SK-N-SH treated with all-trans-retinoic acid at 6 μM for 48 hours (cell line): ENCODE measurements at regions not wholly inside any gene's neighbourhood (a gene's known extent, or its start where the extent isn't known, plus 50 kb on each side); places are given as distances from the start of the nearest gene placed in this dataset.

ENCODE experiments used
- ATAC-seq: fragments of 200-7000 bp; cut with Tn5 transposase; 3 replicates; pipeline ENCODE4 v1.9.1; 2020; ENCODE audit warnings: mild to moderate bottlenecking, moderate library complexity
- ARNTL ChIP-seq: fragments of 450-650 bp; formaldehyde crosslinking; IDR thresholded peaks from 2 replicates; pipeline ENCODE4 v1.5.0; 2020; ENCODE audit warnings: low read depth, mild to moderate bottlenecking, moderate library complexity, borderline replicate concordance
- BACH2 ChIP-seq: fragments of 250-450 bp; sonication (Bioruptor Pico); IDR thresholded peaks from 2 replicates; pipeline ENCODE4 v1.9.0; 2021; ENCODE audit warnings: mild to moderate bottlenecking, borderline replicate concordance
- CREB5 ChIP-seq: fragments of 250-450 bp; sonication (Bioruptor Pico); IDR thresholded peaks from 2 replicates; pipeline ENCODE4 v1.5.1; 2020; ENCODE audit warnings: low read depth, mild to moderate bottlenecking, moderate library complexity
- CSDC2 ChIP-seq: fragments of 250-450 bp; sonication (Bioruptor Pico); IDR thresholded peaks from 2 replicates; pipeline ENCODE4 v1.5.0; 2020; ENCODE audit warnings: mild to moderate bottlenecking, moderate library complexity
- CSRNP3 ChIP-seq: fragments of 250-450 bp; sonication (Bioruptor Pico); IDR thresholded peaks from 2 replicates; pipeline ENCODE4 v1.5.1; 2021; ENCODE audit warnings: mild to moderate bottlenecking, moderate library complexity
- ESRRG ChIP-seq: fragments of 250-450 bp; sonication (Bioruptor Pico); IDR thresholded peaks from 2 replicates; pipeline ENCODE4 v1.6.1; 2021; ENCODE audit warnings: mild to moderate bottlenecking
- GLIS3 ChIP-seq: fragments of 250-450 bp; sonication (Bioruptor Pico); IDR thresholded peaks from 2 replicates; pipeline ENCODE4 v1.5.0; 2020; ENCODE audit warnings: mild to moderate bottlenecking, moderate library complexity
- ISL1 ChIP-seq: fragments of 250-450 bp; sonication (Bioruptor Pico); IDR thresholded peaks from 2 replicates; pipeline ENCODE4 v2.1.2; 2022; ENCODE audit warnings: mild to moderate bottlenecking, moderate library complexity
- OSR1 ChIP-seq: fragments of 250-450 bp; sonication (Bioruptor Pico); IDR thresholded peaks from 2 replicates; pipeline ENCODE4 v1.8.0; 2022; ENCODE audit warnings: moderate library complexity, mild to moderate bottlenecking, inconsistent platforms
- PATZ1 ChIP-seq: fragments of 250-450 bp; sonication (Bioruptor Pico); IDR thresholded peaks from 2 replicates; pipeline ENCODE4 v1.8.0; 2020; ENCODE audit warnings: mild to moderate bottlenecking, moderate library complexity, borderline replicate concordance
- PPARA ChIP-seq: fragments of 250-450 bp; sonication (Bioruptor Pico); IDR thresholded peaks from 2 replicates; pipeline ENCODE4 v1.5.0; 2020; ENCODE audit warnings: mild to moderate bottlenecking, borderline replicate concordance
- RARB ChIP-seq: fragments of 250-450 bp; sonication (Bioruptor Pico); IDR thresholded peaks from 2 replicates; pipeline ENCODE4 v1.8.0; 2021; ENCODE audit warnings: mild to moderate bottlenecking, moderate library complexity
- SNAI2 ChIP-seq: fragments of 250-450 bp; sonication (Bioruptor Pico); IDR thresholded peaks from 2 replicates; pipeline ENCODE4 v1.5.0; 2020; ENCODE audit warnings: mild to moderate bottlenecking, moderate library complexity
- TCF4 ChIP-seq: fragments of 250-450 bp; sonication (Bioruptor Pico); IDR thresholded peaks from 2 replicates; pipeline ENCODE4 v1.8.0; 2021; ENCODE audit warnings: mild to moderate bottlenecking, moderate library complexity, borderline replicate concordance
- TOX ChIP-seq: fragments of 250-450 bp; sonication (Bioruptor Pico); IDR thresholded peaks from 2 replicates; pipeline ENCODE4 v1.8.0; 2021; ENCODE audit warnings: mild to moderate bottlenecking, moderate library complexity, borderline replicate concordance
- TSHZ2 ChIP-seq: fragments of 250-450 bp; sonication (Bioruptor Pico); IDR thresholded peaks from 2 replicates; pipeline ENCODE4 v1.5.0; 2020; ENCODE audit warnings: mild to moderate bottlenecking, moderate library complexity
- ZC3H10 ChIP-seq: fragments of 250-450 bp; sonication (Bioruptor Pico); IDR thresholded peaks from 2 replicates; pipeline ENCODE4 v1.5.1; 2021; ENCODE audit warnings: mild to moderate bottlenecking, moderate library complexity
- ZFP3 ChIP-seq: fragments of 250-450 bp; sonication (Bioruptor Pico); IDR thresholded peaks from 2 replicates; pipeline ENCODE4 v1.5.0; 2020; ENCODE audit warnings: mild to moderate bottlenecking, moderate library complexity
- ZFP30 ChIP-seq: fragments of 450-650 bp; formaldehyde crosslinking; IDR thresholded peaks from 2 replicates; pipeline ENCODE4 v1.5.0; 2022; ENCODE audit warnings: mild to moderate bottlenecking, moderate library complexity
- ZNF565 ChIP-seq: fragments of 450-650 bp; formaldehyde crosslinking; conservative IDR thresholded peaks from 2 replicates; pipeline ENCODE4 v1.5.0; 2020; ENCODE audit warnings: low read depth, mild to moderate bottlenecking, moderate library complexity
- ZNF70 ChIP-seq: fragments of 450-650 bp; formaldehyde crosslinking; IDR thresholded peaks from 2 replicates; pipeline ENCODE4 v1.5.0; 2020; ENCODE audit warnings: mild to moderate bottlenecking, moderate library complexity
- ZNF8 ChIP-seq: fragments of 450-650 bp; formaldehyde crosslinking; IDR thresholded peaks from 2 replicates; pipeline ENCODE4 v1.5.0; 2020; ENCODE audit warnings: mild to moderate bottlenecking, moderate library complexity
- TF ChIP-seq, protein P1 (sequence below): fragments of 250-450 bp; sonication (Bioruptor Pico); IDR thresholded peaks from 2 replicates; pipeline ENCODE4 v1.8.0; 2021; ENCODE audit warnings: low read depth, mild to moderate bottlenecking, moderate library complexity, borderline replicate concordance

GRCh38 chr5:87782916-87783315 lies 370.2 kb upstream of the CCNH start:
- TF ChIP-seq ISL1 (no peak), ZC3H10 (no peak), ZNF70 (no peak), TCF4 (CRISPR knock-in tag) (no peak), SNAI2 (CRISPR knock-in tag) (no peak), PPARA (CRISPR knock-in tag) (no peak), OSR1 (CRISPR knock-in tag) (no peak), PATZ1 (CRISPR knock-in tag) (no peak), GLIS3 (CRISPR knock-in tag) (no peak), TOX (CRISPR knock-in tag) (no peak), RARB (CRISPR knock-in tag) (no peak), ZFP30 (CRISPR knock-in tag) (no peak), ZNF565 (CRISPR knock-in tag) (no peak), CREB5 (no peak), ESRRG (no peak), CSDC2 (CRISPR knock-in tag) (no peak), ZFP3 (CRISPR knock-in tag) (no peak)
- TF ChIP-seq, protein P1, sequence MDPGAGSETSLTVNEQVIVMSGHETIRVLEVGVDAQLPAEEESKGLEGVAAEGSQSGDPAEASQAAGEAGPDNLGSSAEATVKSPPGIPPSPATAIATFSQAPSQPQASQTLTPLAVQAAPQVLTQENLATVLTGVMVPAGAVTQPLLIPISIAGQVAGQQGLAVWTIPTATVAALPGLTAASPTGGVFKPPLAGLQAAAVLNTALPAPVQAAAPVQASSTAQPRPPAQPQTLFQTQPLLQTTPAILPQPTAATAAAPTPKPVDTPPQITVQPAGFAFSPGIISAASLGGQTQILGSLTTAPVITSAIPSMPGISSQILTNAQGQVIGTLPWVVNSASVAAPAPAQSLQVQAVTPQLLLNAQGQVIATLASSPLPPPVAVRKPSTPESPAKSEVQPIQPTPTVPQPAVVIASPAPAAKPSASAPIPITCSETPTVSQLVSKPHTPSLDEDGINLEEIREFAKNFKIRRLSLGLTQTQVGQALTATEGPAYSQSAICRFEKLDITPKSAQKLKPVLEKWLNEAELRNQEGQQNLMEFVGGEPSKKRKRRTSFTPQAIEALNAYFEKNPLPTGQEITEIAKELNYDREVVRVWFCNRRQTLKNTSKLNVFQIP (CRISPR knock-in tag): no peak
- no peak for ATAC-seq

- TF ChIP-seq ISL1 (no peak), ZC3H10 (no peak), TSHZ2 (CRISPR knock-in tag) (no peak), CSRNP3 (CRISPR knock-in tag) (no peak), PPARA (CRISPR knock-in tag) (no peak), ARNTL (CRISPR knock-in tag) (no peak), BACH2 (CRISPR knock-in tag) (no peak), PATZ1 (CRISPR knock-in tag) (no peak), TOX (CRISPR knock-in tag) (no peak), OSR1 (CRISPR knock-in tag) (no peak), CREB5 (no peak), GLIS3 (CRISPR knock-in tag) (no peak), ZNF8 (no peak), ZNF70 (no peak), SNAI2 (CRISPR knock-in tag) (no peak)
- TF ChIP-seq, protein P1 (CRISPR knock-in tag): no peak
- ATAC-seq: no peak
Observed at GRCh38 chr5:87781976-87782375, 369.2 kb upstream of the CCNH start.
